ENCODE measurements at regions not wholly inside any gene's neighbourhood (a gene's known extent, or its start where the extent isn't known, plus 50 kb on each side); places are given as distances from the start of the nearest gene placed in this dataset.

DNA sequence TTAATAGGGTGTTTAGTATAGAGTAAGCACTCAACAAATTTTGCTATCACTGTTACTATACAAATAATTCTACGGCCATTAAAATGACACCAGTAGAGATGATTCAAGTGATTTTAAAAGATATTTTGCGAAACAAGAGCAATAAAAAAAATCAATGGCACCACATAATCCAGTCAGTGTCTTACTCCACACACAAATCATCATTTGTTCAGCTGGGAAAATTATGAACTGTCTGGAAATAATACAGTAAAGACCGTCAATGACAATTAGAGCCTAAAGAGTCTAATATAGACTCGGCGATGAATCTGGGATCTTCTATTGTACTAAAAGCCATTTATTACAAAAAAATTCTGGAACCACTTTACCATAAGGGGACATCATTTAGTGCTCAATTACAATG is 270.5 kb downstream of the ARRDC4 start:
- H3K4me3 Mint-ChIP-seq: no peak overlapping the region
- TF ChIP-seq, protein P1, sequence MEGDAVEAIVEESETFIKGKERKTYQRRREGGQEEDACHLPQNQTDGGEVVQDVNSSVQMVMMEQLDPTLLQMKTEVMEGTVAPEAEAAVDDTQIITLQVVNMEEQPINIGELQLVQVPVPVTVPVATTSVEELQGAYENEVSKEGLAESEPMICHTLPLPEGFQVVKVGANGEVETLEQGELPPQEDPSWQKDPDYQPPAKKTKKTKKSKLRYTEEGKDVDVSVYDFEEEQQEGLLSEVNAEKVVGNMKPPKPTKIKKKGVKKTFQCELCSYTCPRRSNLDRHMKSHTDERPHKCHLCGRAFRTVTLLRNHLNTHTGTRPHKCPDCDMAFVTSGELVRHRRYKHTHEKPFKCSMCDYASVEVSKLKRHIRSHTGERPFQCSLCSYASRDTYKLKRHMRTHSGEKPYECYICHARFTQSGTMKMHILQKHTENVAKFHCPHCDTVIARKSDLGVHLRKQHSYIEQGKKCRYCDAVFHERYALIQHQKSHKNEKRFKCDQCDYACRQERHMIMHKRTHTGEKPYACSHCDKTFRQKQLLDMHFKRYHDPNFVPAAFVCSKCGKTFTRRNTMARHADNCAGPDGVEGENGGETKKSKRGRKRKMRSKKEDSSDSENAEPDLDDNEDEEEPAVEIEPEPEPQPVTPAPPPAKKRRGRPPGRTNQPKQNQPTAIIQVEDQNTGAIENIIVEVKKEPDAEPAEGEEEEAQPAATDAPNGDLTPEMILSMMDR (conservative IDR thresholded peaks at IDR 0.05): no peak
- no peaks in the 10 kb centered on the region for H3K36me3 Mint-ChIP-seq (ENCODE audit: low read depth)
- no peak for DNase-seq (ENCODE audit: low read depth, low spot score)
- H3K4me1 Mint-ChIP-seq: no peaks in the 10 kb centered on the region
- H3K27ac Mint-ChIP-seq (ENCODE audit: unreplicated experiment): no peak overlapping the region
- no peaks in the 10 kb centered on the region for H3K27me3 Mint-ChIP-seq (ENCODE audit: low read depth)
- H3K9me3 Mint-ChIP-seq: peaks cover 4% of the 10 kb centered on the region

DNA sequence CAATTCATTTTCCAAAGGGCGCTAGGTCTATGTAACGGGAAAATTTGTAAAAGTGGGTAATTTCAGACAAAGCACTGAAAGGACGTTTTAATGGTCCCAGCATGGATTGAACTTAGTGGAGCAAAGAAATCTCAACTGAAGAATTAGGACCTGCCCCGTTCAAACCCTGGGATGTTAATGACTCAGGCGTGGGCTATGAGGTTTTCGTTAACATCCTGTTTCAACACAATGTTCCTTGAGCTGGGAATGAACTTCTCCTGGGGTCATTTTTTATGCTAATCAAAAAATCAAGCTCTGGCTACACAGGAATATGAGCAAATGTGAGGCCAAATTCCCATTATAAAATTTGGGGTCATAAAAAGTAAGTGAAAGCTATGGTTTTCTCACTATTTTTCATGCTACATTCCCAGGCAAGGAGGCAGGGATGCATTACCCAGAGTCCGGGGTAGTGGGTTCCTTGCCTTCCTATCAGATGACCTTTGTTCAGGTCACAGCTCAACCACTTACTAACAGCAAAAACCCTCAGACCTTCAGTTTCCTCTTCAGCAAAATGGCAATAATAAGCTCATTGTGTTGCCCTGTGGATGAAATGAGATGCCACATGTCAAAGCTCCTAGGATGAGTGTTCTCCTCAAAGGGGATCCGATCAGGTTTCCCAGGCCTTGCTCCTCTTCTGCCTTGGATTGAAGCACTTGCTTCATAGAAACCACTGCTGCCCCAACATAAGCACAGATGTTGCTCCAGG is 271.4 kb downstream of the ARRDC4 start:
- Mint-ChIP-seq H3K27me3 (ENCODE audit: low read depth) (peaks cover under 1% of the 10 kb centered on the region), H3K36me3 (ENCODE audit: low read depth) (no peaks in the 10 kb centered on the region), H3K4me3 (no peak overlapping the region), H3K27ac (ENCODE audit: unreplicated experiment) (no peak overlapping the region), H3K9me3 (peaks cover 4% of the 10 kb centered on the region), H3K4me1 (no peaks in the 10 kb centered on the region)
- TF ChIP-seq, protein P1 (conservative IDR thresholded peaks at IDR 0.05): no peak
- DNase-seq (ENCODE audit: low read depth, low spot score): no peak

DNA sequence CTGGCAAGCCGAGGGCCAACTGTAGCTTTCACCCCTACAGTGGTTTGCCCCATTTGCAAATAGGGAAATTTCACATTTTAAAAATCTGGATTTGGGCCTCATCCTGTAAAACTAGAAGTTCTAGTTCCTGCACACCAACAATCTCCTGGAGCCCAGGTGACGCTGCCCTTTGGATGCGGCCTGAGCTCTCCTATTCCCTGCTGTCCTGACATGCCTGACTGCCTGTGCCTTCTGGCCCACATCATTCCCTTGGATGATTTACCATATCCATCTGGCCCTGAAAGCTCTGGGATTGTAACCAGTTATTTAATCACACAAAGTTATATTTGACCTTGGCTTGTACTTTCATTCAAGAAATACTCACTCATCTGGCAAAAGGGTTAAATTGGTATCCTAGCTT is 272.3 kb downstream of the ARRDC4 start:
- Mint-ChIP-seq H3K4me1 (no peaks in the 10 kb centered on the region), H3K9me3 (peaks cover 4% of the 10 kb centered on the region), H3K27ac (ENCODE audit: unreplicated experiment) (no peak overlapping the region), H3K4me3 (no peak overlapping the region), H3K36me3 (ENCODE audit: low read depth) (no peaks in the 10 kb centered on the region), H3K27me3 (ENCODE audit: low read depth) (peaks cover 3% of the 10 kb centered on the region)
- no peak for DNase-seq (ENCODE audit: low read depth, low spot score)
- TF ChIP-seq, protein P1 (conservative IDR thresholded peaks at IDR 0.05): no peak

DNA sequence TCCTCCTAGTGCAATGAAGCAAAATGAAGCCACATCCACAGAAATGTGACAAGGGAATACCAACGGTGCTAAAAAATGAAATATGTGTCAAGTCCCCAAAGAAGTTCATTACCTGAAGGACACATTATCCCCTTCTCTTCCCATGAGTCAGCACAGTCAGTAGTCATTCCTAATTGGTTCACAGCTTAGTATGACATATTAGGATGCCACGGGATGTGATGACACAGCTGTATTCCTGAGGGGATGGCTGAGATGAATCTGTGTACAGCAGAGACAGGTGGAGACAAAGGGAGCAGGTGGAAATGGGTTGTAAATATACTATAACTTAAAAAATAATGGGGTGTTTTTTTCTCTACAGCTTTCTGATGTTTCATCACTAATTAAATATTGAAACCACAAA is 273.4 kb downstream of the ARRDC4 start:
- no peak for DNase-seq (ENCODE audit: low read depth, low spot score)
- Mint-ChIP-seq H3K4me3 (no peak overlapping the region), H3K4me1 (no peaks in the 10 kb centered on the region), H3K27me3 (ENCODE audit: low read depth) (peaks cover 3% of the 10 kb centered on the region), H3K27ac (ENCODE audit: unreplicated experiment) (no peak overlapping the region), H3K36me3 (ENCODE audit: low read depth) (no peaks in the 10 kb centered on the region), H3K9me3 (peaks cover 4% of the 10 kb centered on the region)
- TF ChIP-seq, protein P1 (conservative IDR thresholded peaks at IDR 0.05): no peak

DNA sequence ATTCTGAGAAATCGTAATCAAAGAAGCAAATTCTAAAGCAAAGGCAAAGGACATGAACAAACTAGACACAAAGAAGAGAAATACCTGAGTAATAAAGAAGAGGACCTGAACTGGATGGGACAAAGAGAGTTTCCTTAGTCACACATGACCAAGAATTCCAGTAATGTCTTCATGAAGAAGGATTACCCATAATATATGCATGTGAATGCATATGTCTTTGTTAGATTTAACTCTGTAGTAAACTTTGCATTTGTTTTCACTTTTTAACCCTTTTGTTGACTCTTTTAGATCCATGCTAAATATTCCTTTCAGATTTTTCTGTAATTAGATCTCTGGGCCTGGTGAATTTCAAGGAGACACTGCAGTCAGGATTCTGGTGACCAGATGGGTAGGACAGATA is 279.8 kb downstream of the ARRDC4 start:
- Mint-ChIP-seq H3K27me3 (ENCODE audit: low read depth) (peaks cover 3% of the 10 kb centered on the region), H3K27ac (ENCODE audit: unreplicated experiment) (no peak overlapping the region), H3K4me1 (no peaks in the 10 kb centered on the region), H3K4me3 (no peak overlapping the region), H3K9me3 (no peaks in the 10 kb centered on the region), H3K36me3 (ENCODE audit: low read depth) (no peaks in the 10 kb centered on the region)
- DNase-seq (ENCODE audit: low read depth, low spot score): no peak
- TF ChIP-seq, protein P1 (conservative IDR thresholded peaks at IDR 0.05): no peak
